GM12878 (cell line): ENCODE measurements at regions not wholly inside any gene's neighbourhood (a gene's known extent, or its start where the extent isn't known, plus 50 kb on each side); places are given as distances from the start of the nearest gene placed in this dataset.

Experiments
- ATF2 ChIP-seq: IDR thresholded peaks from 2 replicates; pipeline ENCODE4 v1.6.1; 2012; ENCODE audit warnings: low read length, inconsistent platforms
- CTCF ChIP-seq, 3 experiments: IDR thresholded peaks in 2 of 3; conservative IDR thresholded peaks in 1 of 3; 2 replicates each; pipeline ENCODE4 v1.5.1; 2011; ENCODE audit warnings: low read depth in 3 of 3, low read length in 3 of 3, mild to moderate bottlenecking in 3 of 3, control low read depth in 2 of 3, moderate library complexity in 2 of 3, inconsistent platforms in 1 of 3, mixed read lengths in 1 of 3; ENCODE audit not compliant: control insufficient read depth in 2 of 3, insufficient read depth in 1 of 3; ENCODE audit errors: extremely low read depth in 1 of 3
- HDAC2 ChIP-seq: fragments of 200-600 bp; sonication (generic); IDR thresholded peaks from 2 replicates; pipeline ENCODE4 v1.6.1; 2017
- HDGF ChIP-seq: fragments of 450-650 bp; IDR thresholded peaks from 2 replicates; pipeline ENCODE4 v1.6.1; 2016; ENCODE audit warnings: antibody characterized with exemption
- POLR2A ChIP-seq: IDR thresholded peaks from 2 replicates; pipeline ENCODE4 v1.6.1; 2011; ENCODE audit warnings: low read depth, mild to moderate bottlenecking, low read length
- SUZ12 ChIP-seq: fragments of 200-600 bp; sonication (generic); IDR thresholded peaks from one replicate; pipeline ENCODE4 v1.6.1; 2018; ENCODE audit warnings: antibody characterized with exemption, mild to moderate bottlenecking; ENCODE audit not compliant: unreplicated experiment

- TF ChIP-seq SUZ12 (no peak), CTCF (IDR thresholded peaks at IDR 0.05 in 2 of 3, conservative IDR thresholded peaks at IDR 0.05 in 1 of 3; ENCODE audit: control insufficient read depth in 2 of 3, extremely low read depth in 1 of 3, insufficient read depth in 1 of 3, low read depth in 3 of 3, low read length in 3 of 3) (no peak), POLR2A (no peak), HDGF (no peak), HDAC2 (no peak), ATF2 (no peak)
Observed at GRCh38 chr5:4208537-4208936, 612.9 kb downstream of the IRX1 start.
